Stomach (tissue), 8 donors: ENCODE measurements at regions not wholly inside any gene's neighbourhood (a gene's known extent, or its start where the extent isn't known, plus 50 kb on each side); places are given as distances from the start of the nearest gene placed in this dataset.

Experiments
- DNase-seq, 2 donors: peaks; one replicate each; pipeline versions ENCODE4 v3.0.0 to v3.0.0-alpha.2; 2013 to 2019
- H3K27ac ChIP-seq, 5 donors: fragments of 200-600 bp in 4 of 5; sonication (generic) in 4 of 5; one replicate each; pipeline ENCODE4 v1.5.1; 2013 to 2019; ENCODE audit warnings: mild to moderate bottlenecking in 1 of 5, moderate library complexity in 1 of 5
- H3K27me3 ChIP-seq, 3 donors: fragments of 200-600 bp; sonication (generic); one replicate each; pipeline ENCODE4 v1.5.1; 2017 to 2019; ENCODE audit warnings: mixed run types in 1 of 3
- H3K36me3 ChIP-seq, 4 donors: fragments of 200-600 bp; sonication (generic); 1 replicate in 3 of 4; 2 replicates in 1 of 4; pipeline ENCODE4 v1.5.1; 2016 to 2019
- H3K4me1 ChIP-seq, 4 donors: fragments of 200-600 bp; sonication (generic); one replicate each; pipeline ENCODE4 v1.5.1; 2016 to 2019
- H3K4me3 ChIP-seq, 4 donors: fragments of 200-600 bp; sonication (generic) in 3 of 4; one replicate each; pipeline ENCODE4 v1.5.1; 2016 to 2019; ENCODE audit warnings: mild to moderate bottlenecking in 1 of 4
- H3K9me3 ChIP-seq, 4 donors: fragments of 200-600 bp; sonication (generic); one replicate each; pipeline ENCODE4 v1.5.1; 2016 to 2019
- CTCF ChIP-seq, 7 experiments: fragments of 450-650 bp in 4 of 7; fragments of 200-600 bp in 3 of 7; sonication (generic) in 3 of 7; IDR thresholded peaks; one replicate each; pipeline ENCODE4 v1.5.1; 2016 to 2019; ENCODE audit warnings: antibody characterized with exemption in 7 of 7, control low read depth in 2 of 7, mild to moderate bottlenecking in 1 of 7
- EP300 ChIP-seq: sonication (generic); formaldehyde crosslinking; IDR thresholded peaks from one replicate; pipeline ENCODE4 v1.6.1; 2017; ENCODE audit warnings: antibody characterized with exemption
- POLR2A ChIP-seq, 4 donors: fragments of 450-650 bp; IDR thresholded peaks; one replicate each; pipeline ENCODE4 v1.6.1; 2016; ENCODE audit warnings: antibody characterized with exemption in 4 of 4, control low read depth in 2 of 4, mild to moderate bottlenecking in 1 of 4, moderate library complexity in 1 of 4
- POLR2AphosphoS5 ChIP-seq, 3 donors: sonication (generic); formaldehyde crosslinking; IDR thresholded peaks; one replicate each; pipeline ENCODE4 v1.6.1; 2016; ENCODE audit warnings: antibody characterized with exemption in 3 of 3
- WGBS, 5 donors: extraction: QIAGEN DNeasy Blood & Tissue Kit in 3 of 5; methylation state at CpG; one replicate each; pipeline versions ENCODE4 v1.1.5 to v1.1.7; 2013 to 2018; 5-methylcytosine and 5-hydroxymethylcytosine counted together
- intact Hi-C: fragments of 100-400 bp; cut with DNase I; formaldehyde crosslinking; loops from one replicate; pipeline ENCODE4 v1.15.1; 2023; ENCODE audit warnings: low total_unique reads
- donor health status: healthy with polysubstance abuse.
- donor health status: Bipolar disorder and iron deficiency.
- donor health status: healthy.

DNA sequence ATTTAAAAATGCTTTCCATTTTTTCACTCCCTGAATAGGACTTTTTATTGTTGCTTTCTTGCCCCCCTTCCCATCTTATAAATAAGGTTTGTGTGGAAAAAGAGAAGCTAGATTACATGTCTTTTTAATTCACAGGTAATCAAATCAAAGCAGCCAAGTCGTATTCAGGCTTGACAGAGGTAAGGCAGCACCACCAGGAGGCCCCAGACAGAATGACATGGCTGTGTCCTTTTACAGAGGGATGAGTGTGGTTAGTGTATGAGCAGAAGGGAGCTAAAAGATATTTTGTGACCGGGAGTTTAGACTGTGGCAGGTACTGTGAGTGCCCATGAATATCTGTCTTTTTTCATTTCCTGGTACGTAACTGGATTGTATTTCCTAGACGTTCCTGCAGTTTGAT, 596.1 kb downstream of the ETNK1 start:
- Histone ChIP-seq H3K36me3 (no peaks in the 10 kb centered on the region), H3K27ac (no peak overlapping the region), H3K4me3 (no peak overlapping the region), H3K27me3 (peaks cover 0 to 19% (median 11%) of the 10 kb centered on the region in 3 donors), H3K9me3 (peaks cover 0 to 5% (median 3%) of the 10 kb centered on the region in 4 donors), H3K4me1 (peaks cover 0 to 7% (median 3%) of the 10 kb centered on the region in 4 donors)
- intact Hi-C loops, result no loop called here
- DNase-seq, result no peak
- TF ChIP-seq EP300 (no peak), CTCF (IDR thresholded peaks at IDR 0.05) (peak in 1 of 7 experiments; percentile 4)
- 68 to 77% (median 75%) methylated on average over 4 of the region's 4 CpGs for WGBS, 5 donors

DNA sequence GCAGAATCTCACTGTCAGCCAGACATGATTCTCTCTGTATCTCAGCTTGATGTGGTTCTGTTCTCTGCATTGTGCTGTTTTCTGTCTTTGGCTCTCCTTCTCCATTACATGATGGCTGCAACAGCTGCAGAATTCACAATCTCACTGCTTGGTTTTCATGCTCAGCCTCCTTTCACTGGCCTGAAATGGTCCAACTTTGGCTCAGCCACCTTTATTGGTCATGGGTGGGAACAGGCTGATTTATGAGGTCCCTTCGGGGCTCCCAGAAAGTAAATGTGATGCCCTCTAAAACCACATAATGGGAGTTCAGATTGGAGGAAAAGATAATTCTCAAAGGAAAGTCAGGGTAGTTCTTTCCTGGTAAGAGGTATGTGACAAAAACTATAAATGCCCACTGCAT, 597.0 kb downstream of the ETNK1 start:
- intact Hi-C loops, result no loop called here
- no peak overlapping the region for H3K4me3 ChIP-seq
- H3K27me3 ChIP-seq, result peaks cover 0 to 19% (median 11%) of the 10 kb centered on the region in 3 donors
- no peak for DNase-seq
- H3K9me3 ChIP-seq, result no peaks in the 10 kb centered on the region
- no peaks in the 10 kb centered on the region for H3K36me3 ChIP-seq
- H3K27ac ChIP-seq, result no peak overlapping the region
- 40 to 56% (median 44%) methylated on average over 1 of the region's 1 CpG for WGBS, 5 donors
- peaks cover 3 to 16% (median 8%) of the 10 kb centered on the region in 4 donors for H3K4me1 ChIP-seq
- no peak for TF ChIP-seq POLR2A (IDR thresholded peaks at IDR 0.05)

DNA sequence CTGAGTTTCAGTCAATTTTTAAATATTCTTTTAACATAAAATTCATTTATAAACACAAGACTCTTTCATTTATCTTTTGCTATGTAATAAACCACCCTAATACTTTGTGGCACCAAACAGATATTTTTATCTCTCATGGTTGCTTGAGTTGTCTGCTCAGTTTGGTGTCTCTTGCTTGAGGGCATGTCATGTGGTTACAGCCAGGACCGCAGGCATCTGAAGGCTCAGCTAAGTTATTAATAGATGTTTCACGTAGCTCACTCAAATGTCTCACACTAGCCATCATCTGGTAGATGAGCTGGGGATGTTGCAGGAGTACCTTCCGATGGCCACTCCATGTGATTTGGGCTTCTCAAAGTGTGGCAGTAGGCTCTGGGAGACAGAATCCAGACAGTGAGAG, 597.8 kb downstream of the ETNK1 start:
- 83 to 97% (median 85%) methylated on average over 3 of the region's 3 CpGs for WGBS, 5 donors
- intact Hi-C loops, result no loop called here

GRCh38 chr12:23228101-23228500, 603.1 kb downstream of the ETNK1 start:
- Histone ChIP-seq H3K27ac (no peak overlapping the region), H3K27me3 (peaks cover 0 to 15% (median 9%) of the 10 kb centered on the region in 3 donors), H3K36me3 (no peaks in the 10 kb centered on the region), H3K9me3 (no peaks in the 10 kb centered on the region), H3K4me1 (peaks cover 3 to 18% (median 10%) of the 10 kb centered on the region in 4 donors), H3K4me3 (no peak overlapping the region)
- TF ChIP-seq EP300 (no peak), POLR2AphosphoS5 (IDR thresholded peaks at IDR 0.05) (no peak), CTCF (IDR thresholded peaks at IDR 0.05) (no peak), POLR2A (IDR thresholded peaks at IDR 0.05) (no peak)
- intact Hi-C loops, result no loop called here
- 44 to 66% (median 55%) methylated on average over 2 of the region's 2 CpGs for WGBS, 5 donors
- DNase-seq, result no peak

More for the DNA sequence above, 597.8 kb downstream of the ETNK1 start:
- H3K4me3 ChIP-seq, result no peak overlapping the region
- H3K27me3 ChIP-seq, result peaks cover 0 to 19% (median 11%) of the 10 kb centered on the region in 3 donors
- TF ChIP-seq POLR2AphosphoS5 (IDR thresholded peaks at IDR 0.05) (no peak), CTCF (IDR thresholded peaks at IDR 0.05) (no peak), POLR2A (IDR thresholded peaks at IDR 0.05) (no peak), EP300 (no peak)
- no peak overlapping the region for H3K27ac ChIP-seq
- no peaks in the 10 kb centered on the region for H3K9me3 ChIP-seq
- no peak for DNase-seq
- peaks cover 3 to 18% (median 10%) of the 10 kb centered on the region in 4 donors for H3K4me1 ChIP-seq
- H3K36me3 ChIP-seq, result no peaks in the 10 kb centered on the region

- intact Hi-C loops, result no loop called here
- Histone ChIP-seq H3K27ac (no peak overlapping the region), H3K4me3 (no peak overlapping the region), H3K36me3 (no peaks in the 10 kb centered on the region), H3K4me1 (peaks cover 3 to 16% (median 10%) of the 10 kb centered on the region in 4 donors), H3K27me3 (no peaks in the 10 kb centered on the region), H3K9me3 (no peaks in the 10 kb centered on the region)
- no peak for DNase-seq
- 76 to 85% (median 80%) methylated on average over 2 of the region's 2 CpGs for WGBS, 5 donors
- TF ChIP-seq CTCF (IDR thresholded peaks at IDR 0.05) (no peak), EP300 (no peak), POLR2AphosphoS5 (IDR thresholded peaks at IDR 0.05) (no peak), POLR2A (IDR thresholded peaks at IDR 0.05) (no peak)
Observed at GRCh38 chr12:23230899-23231298, 605.9 kb downstream of the ETNK1 start.
